ENCODE measurements at regions not wholly inside any gene's neighbourhood (a gene's known extent, or its start where the extent isn't known, plus 50 kb on each side); places are given as distances from the start of the nearest gene placed in this dataset.

DNA sequence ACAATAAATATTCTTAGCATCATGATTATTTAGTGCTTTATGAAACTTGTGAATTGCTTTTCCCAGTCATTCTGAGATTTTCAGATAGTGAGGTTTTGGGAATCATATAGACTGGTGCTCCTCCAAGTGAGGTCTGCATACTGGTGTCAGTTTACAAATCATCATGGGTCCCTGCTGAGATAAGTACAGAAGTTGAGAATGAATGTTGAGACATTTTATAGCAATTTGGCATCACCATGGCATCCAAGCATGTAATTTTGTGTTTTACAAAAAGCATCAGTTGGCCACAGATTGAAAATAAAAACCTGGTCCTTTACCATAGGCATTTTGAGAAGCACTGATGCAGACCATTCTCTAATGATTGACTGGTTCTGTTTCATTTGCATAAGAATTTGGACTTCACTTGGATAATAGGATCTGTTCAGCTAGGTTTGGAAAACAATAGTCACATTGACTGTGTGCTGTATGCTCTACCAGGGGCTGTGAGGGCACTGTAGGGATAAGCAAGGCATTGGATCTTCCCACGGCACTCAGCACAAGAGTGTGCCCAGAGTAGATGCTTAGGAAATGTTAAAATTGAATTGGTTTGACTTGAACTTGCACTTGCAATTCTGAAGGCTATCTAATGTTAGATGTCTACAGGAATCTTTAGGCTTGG, 79.0 kb upstream of the JUN start:
- peak; percentile 73 for DNase-seq

GRCh38 chr1:58864654-58865053, 80.8 kb upstream of the JUN start:
- DNase-seq = peak; percentile 56

DNA sequence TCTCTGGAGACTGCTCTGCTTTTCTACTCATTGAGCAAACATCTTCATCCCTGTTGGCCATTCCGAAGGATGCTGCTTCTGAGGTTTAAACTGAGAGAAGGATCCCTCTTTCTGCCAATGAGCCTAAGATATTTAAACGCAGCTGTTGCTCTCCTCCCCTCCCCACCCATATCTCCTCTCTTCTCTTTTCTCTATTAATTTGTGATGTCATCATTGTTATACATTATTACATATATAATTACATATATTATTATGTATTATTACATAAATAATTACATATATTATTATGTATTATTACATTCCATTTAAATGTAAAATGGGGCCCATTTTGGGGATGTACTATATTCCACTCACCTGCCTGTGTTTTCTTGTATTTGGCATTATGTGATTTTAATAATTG, 82.7 kb upstream of the JUN start:
- DNase-seq = no peak

DNA sequence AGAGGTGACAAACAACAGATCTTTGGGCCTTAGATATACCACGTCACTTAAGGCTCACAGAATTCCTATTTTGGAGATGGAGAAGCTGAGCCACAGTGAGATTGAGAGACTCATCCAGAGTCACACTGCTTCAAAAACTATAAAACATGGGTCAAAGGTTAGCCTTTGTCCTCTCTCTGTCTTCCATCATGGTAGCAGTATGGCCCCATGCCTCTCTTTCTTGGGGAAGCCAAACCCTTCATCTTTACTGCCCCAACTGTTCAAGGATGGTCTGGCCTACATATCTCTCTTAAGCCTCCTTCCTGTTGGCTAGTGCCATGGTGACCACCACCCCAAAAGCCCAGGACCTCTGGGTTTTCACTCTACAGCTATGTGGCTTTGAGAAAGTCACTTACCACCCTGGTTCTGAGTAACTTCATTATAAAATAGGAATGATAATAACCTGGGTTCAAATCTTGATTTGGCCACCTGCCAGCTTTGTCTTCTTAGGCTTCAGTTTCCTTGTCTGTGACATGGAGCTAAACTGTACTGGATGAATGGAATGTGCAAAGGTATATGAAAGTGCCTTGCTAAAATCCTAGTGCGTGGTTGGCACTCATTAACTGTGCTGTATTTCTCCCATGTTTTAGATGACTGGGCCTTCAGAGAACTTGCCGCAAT, 85.9 kb upstream of the JUN start:
- peak; percentile 40 for DNase-seq

- peak; percentile 99 for DNase-seq
Observed at GRCh38 chr1:58870298-58870676, 86.4 kb upstream of the JUN start.

DNA sequence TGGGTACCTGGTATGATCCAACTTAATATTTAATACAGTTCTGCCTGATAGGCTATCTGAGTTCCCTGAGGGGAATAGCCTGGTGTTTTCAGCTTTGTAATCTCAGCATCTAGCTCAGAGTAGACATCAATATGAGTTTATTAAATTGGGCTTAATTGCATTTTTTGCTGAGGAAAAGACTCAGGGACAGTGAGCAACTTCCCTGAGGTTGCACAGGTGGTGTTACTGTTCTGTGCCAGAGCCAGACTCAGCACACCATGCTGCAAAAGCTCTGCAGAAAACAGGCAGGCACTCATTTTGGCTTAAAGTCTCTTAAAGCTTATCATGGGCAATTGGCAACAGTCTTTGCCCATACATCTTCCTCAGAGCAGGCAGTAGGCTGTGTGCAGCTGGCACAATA, 90.5 kb upstream of the JUN start:
- DNase-seq = no peak

DNA sequence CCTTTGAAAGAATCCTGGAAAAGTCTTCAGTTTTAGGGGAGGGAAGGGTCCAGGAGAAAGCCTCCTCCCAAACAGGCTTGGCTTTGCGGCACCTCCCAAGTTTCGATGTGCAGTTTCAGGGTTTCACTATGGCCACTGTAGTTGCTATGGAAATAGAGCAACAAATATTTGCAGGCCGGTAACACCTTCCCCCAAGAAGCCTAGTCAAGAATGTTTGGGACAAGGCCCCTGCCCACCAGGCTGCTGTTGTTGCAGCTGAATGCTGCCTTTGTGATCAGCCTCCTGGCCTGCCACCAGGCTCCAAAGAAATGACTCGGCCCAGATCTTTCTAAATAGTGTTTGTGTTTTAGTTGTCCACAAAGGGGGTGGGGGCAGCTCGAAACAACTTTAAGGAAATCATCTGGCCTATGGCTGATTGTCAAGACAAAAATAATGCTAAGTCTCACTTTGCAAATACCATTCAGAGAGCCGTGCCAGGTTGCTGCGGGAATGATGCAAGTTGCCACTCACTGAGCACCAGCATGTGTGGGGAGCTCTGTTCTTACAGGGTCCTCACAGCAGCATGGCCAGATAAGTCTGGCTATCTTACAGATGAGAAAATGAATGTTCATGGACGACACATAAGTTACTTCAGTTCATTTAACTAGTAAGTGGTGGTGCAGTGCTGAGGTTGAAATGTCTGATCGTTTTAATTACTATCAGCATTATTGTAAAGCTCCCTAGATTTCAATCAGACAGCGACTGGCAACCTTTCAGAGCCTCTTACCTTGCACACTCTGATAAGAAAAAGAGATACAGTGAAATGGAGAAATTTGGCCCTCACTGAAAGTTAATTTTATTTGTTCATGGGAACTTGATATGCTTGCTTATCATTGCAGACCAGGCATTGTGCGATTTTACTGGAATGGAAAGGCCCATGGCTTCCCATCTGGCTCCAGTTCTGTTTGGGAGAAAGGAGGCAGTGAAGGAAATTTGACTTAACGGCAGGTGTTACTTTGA, 91.2 kb upstream of the JUN start:
- DNase-seq = peak; percentile 98

DNA sequence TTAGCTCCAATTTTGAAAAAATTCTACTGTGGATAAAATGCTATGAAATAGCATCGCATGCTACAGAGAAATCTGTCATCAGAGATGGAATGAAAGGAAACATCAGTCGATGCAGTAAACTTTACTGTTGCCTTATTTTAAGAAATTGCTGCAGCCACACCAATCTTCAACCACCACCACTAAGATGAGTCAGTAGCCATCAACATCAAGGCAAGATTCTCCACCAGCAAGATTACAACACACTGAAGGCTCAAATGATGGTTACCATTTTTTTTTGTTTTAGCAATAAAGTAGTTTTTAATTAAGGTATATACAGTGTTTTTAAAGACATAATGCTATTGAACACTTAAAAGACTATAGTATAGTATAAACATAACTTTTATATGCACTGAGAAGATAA, 95.6 kb upstream of the JUN start:
- no peak for DNase-seq

DNA sequence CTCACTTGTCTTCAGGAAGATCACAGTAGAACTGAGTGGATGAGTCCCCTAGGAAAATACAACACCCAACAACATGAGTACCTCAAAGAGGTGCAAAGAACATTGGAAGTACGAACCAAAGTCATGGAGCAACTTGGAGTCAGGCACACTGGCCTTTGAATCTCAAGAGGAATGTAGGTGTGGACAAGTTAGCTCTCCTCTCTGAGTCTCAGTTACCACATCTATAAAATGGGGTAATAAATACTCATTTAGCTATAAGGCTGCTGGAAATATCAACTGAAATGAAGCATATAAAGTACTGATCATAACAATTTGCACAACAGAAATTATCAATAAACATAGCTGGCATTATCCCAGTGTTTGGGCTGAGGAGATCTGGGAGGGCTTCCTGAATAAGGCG, 96.7 kb upstream of the JUN start:
- no peak for DNase-seq

DNA sequence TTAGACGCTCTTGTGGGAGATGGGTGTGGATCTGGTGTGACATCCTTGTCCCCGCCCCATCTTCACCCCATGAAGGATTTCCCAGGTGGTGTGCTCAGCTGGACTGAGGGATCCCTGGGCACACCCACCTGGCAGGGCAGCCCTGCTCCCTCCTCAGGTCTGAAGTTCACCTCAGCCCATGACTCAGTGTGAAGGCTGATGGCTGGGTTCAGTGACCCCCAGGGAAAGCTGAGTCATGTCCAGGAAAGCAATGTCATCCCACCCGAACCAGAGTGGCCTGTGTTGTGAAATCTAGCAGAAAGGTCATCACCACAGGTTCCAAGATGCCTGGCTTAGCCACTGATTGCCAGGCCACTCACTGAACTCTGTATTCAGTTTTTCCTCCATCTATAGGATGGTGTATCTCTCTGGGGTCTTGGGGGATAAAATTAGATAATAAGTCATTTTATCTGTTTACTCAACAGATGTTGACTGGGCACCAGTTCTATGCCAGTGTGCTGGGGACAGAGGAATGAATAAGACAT, 97.7 kb upstream of the JUN start:
- DNase-seq = no peak

DNA sequence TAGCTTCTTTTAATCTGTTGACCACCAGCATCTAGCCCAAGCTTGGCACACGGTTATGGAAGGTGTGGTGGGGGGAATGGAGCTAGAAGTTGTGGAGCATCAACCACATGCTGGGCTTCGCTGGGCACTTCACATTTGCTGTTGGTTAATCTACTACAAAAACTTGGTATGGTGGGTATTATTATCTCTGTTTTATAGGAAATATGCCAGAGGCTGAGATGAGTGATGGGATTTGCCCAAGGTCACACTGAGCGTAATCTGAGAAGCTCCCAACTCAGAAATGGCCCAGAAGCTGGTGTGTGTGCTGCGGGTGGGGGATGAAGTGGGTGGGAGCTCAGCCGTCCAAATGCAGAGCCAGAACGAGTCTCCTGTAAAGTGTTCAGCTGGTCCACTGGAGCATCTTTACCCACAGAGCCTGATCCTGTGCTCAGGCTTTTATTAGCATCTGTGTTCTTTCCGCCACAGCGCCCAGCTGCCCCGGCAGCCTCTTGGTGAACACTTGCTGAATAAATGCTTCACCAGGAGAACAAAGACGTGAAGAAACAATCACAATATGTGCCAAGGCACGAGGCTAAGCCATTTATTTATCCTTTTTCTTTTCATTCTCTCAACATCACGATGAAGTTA, 98.6 kb upstream of the JUN start:
- DNase-seq = peak; percentile 35

DNA sequence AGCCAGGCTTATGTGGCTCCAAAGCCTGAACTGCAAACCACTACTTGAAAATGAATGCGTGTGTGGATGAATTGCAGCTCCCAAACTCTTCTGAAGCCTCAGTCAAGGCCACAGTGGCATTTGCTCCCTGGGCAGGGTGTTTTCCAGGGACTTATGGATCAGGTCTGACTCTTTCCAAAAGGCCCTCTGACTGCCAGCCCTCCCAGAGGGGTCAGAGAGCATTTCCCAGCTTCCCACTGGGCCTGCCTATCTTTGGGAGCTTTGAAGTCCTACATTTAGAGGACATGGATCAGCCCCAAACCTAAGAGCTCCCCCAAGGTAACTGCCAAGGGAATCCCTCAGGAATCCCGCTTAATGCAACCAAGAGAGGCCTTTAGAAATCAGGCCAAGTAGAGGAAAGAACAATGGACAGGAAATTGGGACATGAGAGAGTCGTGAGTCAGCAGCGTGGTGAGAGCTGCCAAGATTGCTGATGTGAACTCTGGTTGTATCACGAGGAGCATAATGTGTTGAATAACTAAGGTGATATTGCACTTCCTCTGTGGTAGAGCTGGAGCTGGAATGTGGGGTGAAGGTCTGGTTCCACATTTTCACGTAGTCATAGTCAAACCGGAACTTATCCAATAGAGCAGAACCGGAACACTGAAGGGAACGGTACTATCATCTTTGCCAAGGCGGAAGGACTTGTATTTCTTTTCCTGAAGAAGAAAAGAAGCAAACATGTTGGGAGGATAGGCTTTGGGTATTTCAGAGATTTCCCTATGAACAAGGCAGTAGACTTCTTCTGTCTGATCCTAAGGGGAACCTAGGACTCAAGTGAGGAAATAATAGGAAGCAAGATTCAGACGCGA, 99.4 kb upstream of the JUN start:
- DNase-seq = no peak

DNA sequence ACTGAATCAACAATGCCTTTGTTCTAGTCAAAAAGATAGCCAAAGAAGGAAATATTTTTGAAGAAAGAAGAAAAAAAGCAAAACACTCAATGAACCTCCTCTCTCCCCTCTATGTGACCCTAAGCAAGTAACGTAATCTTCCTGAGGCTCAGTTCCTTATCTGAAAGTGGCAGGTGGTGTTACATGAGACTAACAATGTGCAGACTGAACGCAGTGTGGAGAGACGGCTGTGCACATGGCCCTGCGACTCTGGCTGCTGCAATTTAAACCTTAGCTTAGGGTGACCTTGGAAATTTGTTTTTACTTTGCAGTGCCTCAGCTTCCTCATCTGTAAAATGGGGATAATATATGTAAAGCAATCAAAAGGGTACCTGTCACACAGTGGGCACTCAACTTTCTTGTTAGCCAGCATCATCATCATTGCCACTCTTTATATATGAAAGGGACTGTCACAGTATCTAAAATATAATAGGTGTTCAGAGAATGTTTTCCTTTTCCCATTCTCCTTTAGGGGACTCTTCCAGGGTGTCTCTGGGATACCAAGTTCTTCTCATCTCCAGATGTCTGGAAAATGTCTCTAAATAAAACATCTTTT, 100.1 kb upstream of the JUN start:
- DNase-seq = peak; percentile 44

GRCh38 chr1:58884706-58885661, 101.1 kb upstream of the JUN start:
- DNase-seq = peak; percentile 96

DNA sequence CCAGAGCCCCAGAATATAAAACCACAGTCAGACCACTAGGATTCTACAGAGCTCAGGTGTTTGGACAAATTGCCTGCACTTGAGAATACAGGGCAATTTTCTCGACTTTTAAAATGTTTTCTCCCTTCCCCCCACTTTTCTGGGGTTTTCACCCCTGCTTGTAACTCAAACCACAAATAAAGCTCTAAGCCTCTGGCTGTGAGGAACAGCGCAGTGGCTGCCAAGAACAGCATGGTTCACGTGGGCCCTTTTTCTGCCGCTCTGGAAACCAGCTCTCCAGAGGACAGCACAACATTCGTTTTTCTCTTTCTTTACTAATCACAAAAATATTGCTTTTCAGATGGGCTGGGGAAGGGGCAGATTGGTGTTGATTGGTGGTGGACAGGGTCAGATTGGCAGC, 102.2 kb upstream of the JUN start:
- no peak for DNase-seq

- DNase-seq = no peak
Observed at GRCh38 chr1:58886611-58887010, 102.8 kb upstream of the JUN start.

- DNase-seq = no peak
Observed at GRCh38 chr1:58887059-58887458, 103.2 kb upstream of the JUN start.

GRCh38 chr1:58888833-58889232, 105.0 kb upstream of the JUN start:
- DNase-seq = no peak

GRCh38 chr1:58890113-58890512, 106.3 kb upstream of the JUN start:
- DNase-seq = no peak

- DNase-seq = no peak
Observed at GRCh38 chr1:58890609-58891008, 106.8 kb upstream of the JUN start.

All from NCI-H146 (cell line).